ENCODE measurements at regions not wholly inside any gene's neighbourhood (a gene's known extent, or its start where the extent isn't known, plus 50 kb on each side); places are given as distances from the start of the nearest gene placed in this dataset.
A peak's percentile ranks its signal among the peaks of the same experiment; 100 is the strongest.

DNA sequence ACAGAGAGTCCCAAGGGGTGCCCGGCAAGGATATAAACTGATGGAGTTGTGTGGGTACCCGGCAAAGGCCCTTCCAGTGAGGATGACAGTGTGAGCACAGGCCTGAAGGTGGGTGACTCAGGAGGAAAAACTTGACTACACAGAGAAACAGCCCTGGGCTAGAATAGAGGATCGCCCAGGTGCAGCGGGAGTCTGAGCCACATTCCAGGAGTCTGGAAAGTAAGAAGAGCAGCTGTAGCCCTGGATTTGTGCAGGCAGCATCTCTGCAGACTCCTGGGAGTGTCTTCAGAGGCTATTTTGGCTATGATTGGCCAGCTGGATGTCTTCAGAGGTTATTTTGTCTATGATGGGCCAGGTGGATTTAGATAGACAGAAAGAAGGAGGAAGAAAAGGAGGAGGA, 367.6 kb upstream of the MKI67 start:
- no peak for DNase-seq

DNA sequence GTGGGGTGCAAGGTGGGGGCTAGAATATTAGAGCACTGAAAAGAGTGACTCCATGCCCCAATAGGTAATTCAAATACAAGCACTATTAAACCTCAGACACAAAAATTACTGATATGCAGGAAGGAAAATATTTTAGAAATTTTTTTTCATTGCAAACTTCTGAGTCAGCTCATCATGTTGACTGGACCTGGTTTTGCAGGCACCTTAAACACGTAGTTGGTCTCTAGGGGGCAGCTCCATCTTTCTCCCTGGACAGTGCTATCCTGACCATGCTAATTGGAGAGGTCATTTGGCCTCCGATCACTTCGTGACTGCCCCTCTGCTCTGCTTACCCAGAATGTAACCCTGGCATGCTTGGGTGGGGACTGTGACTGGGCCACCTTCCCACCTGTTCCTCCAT, 368.4 kb upstream of the MKI67 start:
- DNase-seq = no peak

- no peak for DNase-seq
Measured at GRCh38 chr10:128497660-128498377, 371.6 kb upstream of the MKI67 start.

DNA sequence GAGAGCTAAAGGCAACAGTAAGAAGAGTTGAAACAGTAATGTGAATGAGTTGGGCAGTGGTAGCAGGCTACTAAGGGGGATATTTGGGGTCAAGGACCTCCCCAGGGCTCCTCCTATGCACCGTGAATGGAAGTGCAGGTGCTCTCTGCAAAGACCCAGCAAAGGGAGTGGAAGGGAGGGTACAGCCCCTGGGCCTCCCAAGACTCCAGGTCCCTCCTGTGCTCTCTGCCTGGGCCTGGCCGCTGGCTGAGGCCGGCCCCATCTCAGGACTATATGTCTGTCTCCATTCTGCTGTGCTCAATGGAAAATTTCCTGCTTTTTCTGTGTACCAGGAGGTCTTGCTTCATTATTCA, 372.1 kb upstream of the MKI67 start:
- no peak for DNase-seq

DNA sequence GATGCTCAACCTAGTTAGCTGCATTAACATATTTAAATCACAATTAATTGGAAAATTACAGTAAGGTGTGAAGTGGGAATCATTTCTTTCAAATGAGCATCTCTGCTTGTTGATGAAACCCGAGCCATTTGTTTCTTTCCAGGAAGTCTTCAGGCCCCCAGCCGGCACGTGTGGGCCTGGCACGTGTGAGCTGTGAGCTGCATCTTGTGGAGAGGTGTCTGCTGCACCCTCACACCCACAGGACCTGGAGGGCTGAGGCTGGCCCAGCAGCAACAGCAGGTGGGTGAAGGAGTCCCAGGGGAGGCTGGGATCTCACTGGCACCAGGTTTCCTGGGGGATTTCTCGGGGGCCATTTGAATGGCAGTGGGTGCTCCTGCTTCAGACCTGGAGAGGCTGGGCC, 372.5 kb upstream of the MKI67 start:
- no peak for DNase-seq

GRCh38 chr10:128499486-128499885, 373.3 kb upstream of the MKI67 start:
- DNase-seq = no peak

GRCh38 chr10:128499956-128500355, 373.7 kb upstream of the MKI67 start:
- no peak for DNase-seq

DNA sequence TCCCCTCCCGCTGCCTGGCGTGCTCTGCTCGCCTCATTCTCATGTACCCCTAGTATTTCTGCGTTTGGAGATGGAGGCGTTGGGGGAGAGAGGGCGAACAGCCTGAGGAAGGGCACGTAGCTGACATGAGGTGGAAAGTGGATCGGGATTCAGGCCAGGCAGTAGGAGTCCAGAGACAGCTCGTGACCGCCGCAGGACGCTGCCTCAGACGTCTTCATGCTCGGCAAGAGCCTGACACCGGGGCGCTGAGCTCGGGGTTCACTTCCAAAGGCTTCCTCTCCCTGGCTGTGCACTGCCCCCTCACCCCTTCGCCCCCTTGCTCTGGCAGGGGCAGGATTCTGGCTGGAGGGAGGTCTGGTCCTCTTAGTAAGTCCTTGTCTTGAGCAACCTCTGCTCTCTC, 374.4 kb upstream of the MKI67 start:
- no peak for DNase-seq

DNA sequence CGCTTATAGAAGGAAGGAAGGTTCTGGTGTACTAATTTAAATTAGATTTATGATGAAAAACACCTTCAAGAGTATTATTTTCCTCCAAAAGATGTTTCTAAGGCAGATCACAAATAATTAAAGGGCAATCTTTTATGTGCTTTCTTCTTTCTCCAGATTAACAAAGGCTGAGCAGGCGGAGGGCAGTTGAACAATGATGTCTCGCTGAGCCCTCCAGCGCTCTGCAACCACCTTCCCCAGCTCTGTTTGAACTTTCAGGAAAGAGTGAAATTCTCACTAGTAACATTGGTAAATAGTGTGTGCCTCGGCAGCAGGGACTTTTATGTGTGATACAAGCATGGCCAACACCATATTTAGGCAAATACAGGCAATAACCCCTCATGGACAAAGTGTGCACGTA, 379.1 kb upstream of the MKI67 start:
- DNase-seq = no peak

DNA sequence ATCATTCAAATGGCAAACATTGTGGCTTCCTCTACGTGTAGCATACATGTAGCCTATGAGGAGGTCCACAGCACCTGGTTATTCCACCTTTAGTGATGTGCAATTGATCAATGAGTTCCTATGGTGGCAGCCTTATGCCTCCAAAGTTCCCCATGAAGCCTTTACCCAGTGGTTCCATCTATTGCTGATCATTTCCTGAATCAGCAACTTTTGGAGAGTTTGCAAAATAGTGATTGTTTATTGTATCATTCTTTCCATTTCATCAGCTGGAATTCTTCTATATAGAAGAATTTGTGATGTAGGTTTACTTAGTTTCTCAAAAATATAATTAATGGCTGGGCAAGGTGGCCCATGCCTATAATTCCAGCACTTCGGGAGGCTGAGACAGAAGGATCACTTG, 380.2 kb upstream of the MKI67 start:
- peak in 1 of 3 donors; percentile 26 for DNase-seq

GRCh38 chr10:128507066-128507465, 380.8 kb upstream of the MKI67 start:
- peak in 1 of 3 donors; percentile 81 for DNase-seq

DNA sequence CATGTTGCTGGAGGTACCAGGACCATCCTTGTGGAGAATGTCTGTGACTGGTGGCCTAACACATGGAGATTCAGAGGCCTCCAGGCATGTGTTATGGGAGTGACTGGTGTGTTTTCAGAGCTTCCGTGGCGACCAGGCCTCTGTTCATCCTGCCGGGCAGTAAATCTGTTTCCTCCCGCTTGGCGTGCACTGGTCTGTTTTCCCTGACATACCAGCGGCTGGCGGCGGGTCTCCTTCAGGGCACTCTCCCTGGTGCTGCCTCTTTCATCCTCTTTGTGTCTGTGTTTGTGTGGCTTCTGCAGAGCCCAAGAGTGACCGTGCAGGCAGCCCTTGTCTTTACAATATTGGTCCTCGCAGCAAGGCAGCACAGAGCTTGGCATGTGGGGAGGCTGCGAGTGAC, 385.1 kb upstream of the MKI67 start:
- DNase-seq = no peak

- no peak for DNase-seq
Measured at GRCh38 chr10:128512767-128513166, 386.5 kb upstream of the MKI67 start.

- no peak for DNase-seq
Measured at GRCh38 chr10:128514536-128514935, 388.3 kb upstream of the MKI67 start.

DNA sequence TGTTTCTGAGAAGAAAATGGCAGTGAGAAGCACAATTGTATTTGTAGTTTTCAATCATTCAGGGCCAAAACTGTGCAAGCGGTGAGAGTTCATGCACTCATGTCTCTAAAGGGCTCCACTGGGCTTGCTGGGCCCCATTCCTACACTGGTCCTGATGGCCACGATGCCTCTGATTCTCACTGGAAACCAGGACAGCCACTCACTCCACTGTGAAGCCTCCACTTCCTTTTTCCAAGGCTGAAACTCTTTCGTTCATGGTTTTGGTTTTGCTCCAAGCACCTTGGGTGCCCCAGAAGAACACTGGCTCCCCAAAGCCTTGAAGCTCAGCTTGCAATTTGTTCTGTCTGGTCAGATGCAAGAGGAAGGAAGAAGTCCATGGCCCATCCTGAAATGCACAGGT, 390.0 kb upstream of the MKI67 start:
- no peak for DNase-seq

DNA sequence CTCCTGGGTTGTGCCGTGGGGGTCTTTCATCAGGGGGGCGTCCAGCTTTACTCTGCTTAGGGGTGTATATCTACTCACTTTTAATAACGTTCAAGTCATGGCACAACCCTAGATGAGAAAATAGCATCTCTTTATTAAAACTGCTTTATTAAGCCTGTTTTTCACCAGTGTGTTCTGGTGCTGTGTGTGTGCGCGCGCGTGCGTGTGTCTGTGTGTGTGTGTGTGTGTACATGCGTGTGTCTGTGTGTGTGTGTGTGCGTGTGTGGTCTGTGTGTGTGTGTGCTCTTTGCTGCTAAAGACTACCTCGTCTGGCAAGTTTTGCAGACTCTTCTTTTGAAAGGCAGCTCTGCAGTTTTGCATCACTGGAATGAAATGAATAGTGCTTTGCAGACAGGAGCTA, 390.9 kb upstream of the MKI67 start:
- DNase-seq = no peak

DNA sequence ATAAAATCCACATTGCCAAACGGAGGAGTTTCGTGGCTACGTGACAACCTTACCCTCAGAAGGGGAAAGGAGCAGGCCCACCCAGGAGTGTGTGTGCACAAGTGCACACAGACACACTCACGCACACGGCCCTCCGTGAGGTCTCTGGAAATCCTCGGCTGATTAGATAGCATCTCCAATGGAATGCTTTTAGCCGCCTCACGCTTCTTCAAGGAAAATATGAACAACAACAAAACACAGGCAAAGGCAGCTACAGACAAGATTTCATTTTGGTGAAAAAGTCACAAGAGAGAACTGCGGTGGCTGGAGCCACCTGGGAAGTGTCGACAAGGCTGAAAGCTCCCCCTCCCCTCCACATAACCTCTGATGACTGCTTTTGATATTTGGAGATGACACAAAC, 391.8 kb upstream of the MKI67 start:
- DNase-seq = no peak

DNA sequence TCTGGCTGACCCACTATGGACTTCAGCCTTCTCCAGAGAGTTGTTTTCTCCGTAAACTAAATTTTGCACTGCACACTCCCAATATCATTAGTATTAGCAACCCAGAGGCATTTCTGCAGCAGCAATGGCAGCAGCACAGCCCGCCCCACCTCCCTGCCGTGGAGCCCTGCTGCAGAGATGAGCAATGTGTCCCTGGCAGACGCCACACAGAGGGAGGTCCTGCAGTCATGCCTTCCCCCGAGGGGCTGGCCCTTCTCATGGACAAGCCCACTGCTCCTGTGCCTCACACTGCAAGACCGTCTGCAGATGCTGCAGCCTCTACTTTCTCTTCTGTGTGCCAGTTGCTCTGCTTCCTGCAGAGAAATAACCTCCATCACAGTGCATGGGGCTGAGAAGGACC, 393.4 kb upstream of the MKI67 start:
- DNase-seq = no peak

- no peak for DNase-seq
Measured at GRCh38 chr10:128520211-128520815, 394.1 kb upstream of the MKI67 start.

DNA sequence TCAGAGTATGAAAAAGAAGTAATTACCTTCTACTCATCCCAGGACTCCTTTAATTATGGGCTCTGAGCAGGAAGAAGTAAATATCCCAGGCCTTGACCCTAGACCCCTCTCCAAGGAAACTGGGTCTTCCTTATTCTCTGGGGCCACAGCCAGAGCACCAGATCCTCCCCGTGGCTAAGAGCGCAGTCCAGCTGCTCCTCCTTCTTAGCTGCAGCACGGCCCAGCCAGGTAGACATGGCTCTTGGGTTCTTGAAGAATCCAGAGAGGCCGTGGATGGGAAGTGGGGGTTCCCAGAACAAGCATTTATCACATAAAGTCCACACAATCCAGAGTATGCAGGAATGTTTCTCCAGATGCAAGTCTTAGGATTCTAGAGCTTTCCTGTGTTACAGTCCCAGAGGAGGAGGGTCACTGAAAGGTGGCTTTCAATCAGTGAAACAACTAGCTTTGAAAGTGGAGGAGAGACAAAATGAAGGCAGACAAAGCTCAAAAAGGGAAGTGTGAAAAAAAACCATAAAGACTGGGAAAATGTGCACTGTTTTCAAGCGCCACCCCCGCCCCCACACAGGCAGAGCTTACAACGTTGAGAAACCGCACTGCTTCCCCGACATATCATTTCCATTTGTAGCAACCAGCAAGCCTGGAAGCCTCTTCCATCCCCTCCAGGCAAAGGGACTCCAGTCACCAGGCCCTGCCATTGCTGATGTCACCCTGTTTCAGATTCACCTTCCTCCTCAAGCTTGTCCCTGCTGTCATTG, 396.5 kb upstream of the MKI67 start:
- no peak for DNase-seq

DNA sequence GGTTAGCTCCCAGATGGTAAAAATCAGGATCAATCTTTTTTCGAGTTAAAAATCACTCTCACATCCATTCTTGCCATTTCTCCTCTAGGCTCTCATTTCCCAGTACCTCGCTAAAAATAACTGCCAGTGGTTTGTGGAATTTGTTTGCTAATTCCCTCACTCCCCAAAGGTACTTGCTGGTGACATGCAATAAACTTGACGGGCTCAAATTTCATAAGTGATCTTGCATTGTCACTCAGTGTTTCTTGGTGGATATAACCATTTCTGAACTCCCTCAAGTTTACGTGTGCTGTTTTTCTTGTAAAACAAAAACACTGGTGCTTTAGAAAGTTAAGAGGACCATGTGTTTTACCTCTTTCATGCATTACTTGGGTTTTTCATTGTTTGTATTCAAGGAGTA, 399.2 kb upstream of the MKI67 start:
- DNase-seq = no peak

DNA sequence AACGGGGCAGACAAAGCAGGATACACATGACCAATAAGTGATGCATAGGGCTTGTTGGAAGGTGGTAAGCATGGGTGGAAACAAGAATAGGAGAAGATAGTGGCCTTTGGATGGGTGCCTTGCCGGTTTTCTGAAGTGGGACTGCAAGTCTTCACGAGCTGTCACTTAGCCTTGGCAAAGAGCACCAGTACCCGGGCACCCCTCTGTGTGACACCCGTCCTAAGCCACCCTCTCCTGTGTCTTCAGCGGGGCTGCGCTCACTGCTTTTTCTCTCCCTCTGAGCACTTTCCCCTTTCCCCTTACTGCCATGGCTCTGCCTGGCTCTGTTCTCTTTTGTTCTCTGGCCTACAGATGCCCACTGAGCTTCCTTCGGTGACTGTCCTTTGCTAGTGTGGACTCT, 399.7 kb upstream of the MKI67 start:
- no peak for DNase-seq

DNA sequence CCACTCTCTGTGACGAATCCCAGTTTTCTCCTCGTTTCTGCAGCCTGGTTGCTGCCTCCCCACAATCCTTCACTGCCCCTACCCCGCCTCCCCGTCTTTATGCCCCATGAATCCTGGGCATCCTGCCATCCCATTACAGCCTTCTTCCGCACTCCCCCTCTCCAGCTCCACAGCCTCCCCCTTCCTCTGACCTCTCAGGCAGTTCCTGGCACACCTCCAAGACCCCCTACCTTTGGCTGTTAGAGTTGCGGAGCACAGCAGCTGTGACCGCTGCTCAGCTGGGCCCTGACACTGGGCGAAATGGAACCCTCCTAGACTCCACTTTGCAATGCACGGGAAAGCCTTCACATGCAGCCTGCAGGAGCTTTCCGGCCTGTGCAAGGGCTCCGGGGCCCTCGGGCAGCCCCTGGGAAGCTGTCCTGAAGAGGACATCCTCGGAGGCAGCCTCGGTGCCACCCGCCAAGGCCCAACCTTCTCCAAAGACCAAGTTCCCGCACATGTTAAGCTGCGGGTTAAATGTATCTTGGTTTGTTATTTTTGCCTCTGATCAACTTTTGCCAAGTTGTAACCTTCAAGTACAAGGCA, 400.7 kb upstream of the MKI67 start:
- DNase-seq = peak in 2 of 3 donors; percentile 63 to 80

Measured in muscle of back (tissue), 3 donors.